Occipital lobe (tissue), 1 donor: ENCODE measurements at regions not wholly inside any gene's neighbourhood (a gene's known extent, or its start where the extent isn't known, plus 50 kb on each side); places are given as distances from the start of the nearest gene placed in this dataset.
"Not testable (repeated sequence)": the region's sequence is repeated elsewhere in the genome, so short reads cannot be mapped to it uniquely, and the experiment has no call there.

Experiments
- DNase-seq: peaks from one replicate; lab custom pipeline; 2025; lab: John Stamatoyannopoulos, UW

GRCh38 chr5:125044491-125045282 lies 298.2 kb upstream of the ZNF608 start:
- no peak for DNase-seq

GRCh38 chr5:125045646-125046045 lies 299.2 kb upstream of the ZNF608 start:
- DNase-seq: no peak

- no peak for DNase-seq
Measured at GRCh38 chr5:125046838-125047237, 300.4 kb upstream of the ZNF608 start.

- no peak for DNase-seq
Measured at GRCh38 chr5:125047871-125048270, 301.4 kb upstream of the ZNF608 start.

GRCh38 chr5:125049721-125050702 lies 303.6 kb upstream of the ZNF608 start:
- DNase-seq: no peak

GRCh38 chr5:125050926-125051325 lies 304.5 kb upstream of the ZNF608 start:
- no peak for DNase-seq

- no peak for DNase-seq
Measured at GRCh38 chr5:125052584-125052983, 306.1 kb upstream of the ZNF608 start.

GRCh38 chr5:125053179-125053578 lies 306.7 kb upstream of the ZNF608 start:
- no peak for DNase-seq

- DNase-seq: no peak
Measured at GRCh38 chr5:125054146-125054545, 307.7 kb upstream of the ZNF608 start.

- DNase-seq: no peak
Measured at GRCh38 chr5:125056671-125057485, 310.4 kb upstream of the ZNF608 start.

GRCh38 chr5:125057912-125058826 lies 311.7 kb upstream of the ZNF608 start:
- DNase-seq: no peak

- DNase-seq: no peak
Measured at GRCh38 chr5:125059255-125060002, 313.0 kb upstream of the ZNF608 start.

GRCh38 chr5:125061726-125062125 lies 315.3 kb upstream of the ZNF608 start:
- no peak for DNase-seq

GRCh38 chr5:125064621-125065438 lies 318.4 kb upstream of the ZNF608 start:
- DNase-seq: no peak

- DNase-seq: no peak
Measured at GRCh38 chr5:125065741-125066140, 319.3 kb upstream of the ZNF608 start.

- no peak for DNase-seq
Measured at GRCh38 chr5:125070961-125071360, 324.5 kb upstream of the ZNF608 start.

GRCh38 chr5:125073090-125073489 lies 326.7 kb upstream of the ZNF608 start:
- DNase-seq: no peak

GRCh38 chr5:125075567-125075966 lies 329.1 kb upstream of the ZNF608 start:
- DNase-seq: no peak

- DNase-seq: not testable (repeated sequence)
Measured at GRCh38 chr5:125079028-125079427, 332.6 kb upstream of the ZNF608 start.
